Chondrocyte (in vitro differentiated cells): ENCODE measurements at regions not wholly inside any gene's neighbourhood (a gene's known extent, or its start where the extent isn't known, plus 50 kb on each side); places are given as distances from the start of the nearest gene placed in this dataset.
"Not testable (repeated sequence)": the region's sequence is repeated elsewhere in the genome, so short reads cannot be mapped to it uniquely, and the experiment has no call there.

ENCODE experiments used
- DNase-seq: peaks from one replicate; pipeline ENCODE4 v3.0.0; 2021; ENCODE audit warnings: mixed read lengths, low spot score
- H3K27ac Mint-ChIP-seq: one replicate; pipeline ENCODE4 v1.8.0; 2021; ENCODE audit warnings: mild to moderate bottlenecking, moderate library complexity, mixed read lengths; ENCODE audit not compliant: unreplicated experiment
- H3K27me3 Mint-ChIP-seq: 2 replicates; pipeline ENCODE4 v1.8.0; 2021; ENCODE audit warnings: low read depth, mixed read lengths
- H3K36me3 Mint-ChIP-seq: 2 replicates; pipeline ENCODE4 v1.8.0; 2021; ENCODE audit warnings: low read depth, mixed read lengths
- H3K4me1 Mint-ChIP-seq: 2 replicates; pipeline ENCODE4 v1.8.0; 2021; ENCODE audit warnings: low read depth, mild to moderate bottlenecking, mixed read lengths
- H3K4me3 Mint-ChIP-seq: one replicate; pipeline ENCODE4 v1.8.0; 2021; ENCODE audit warnings: mild to moderate bottlenecking, moderate library complexity, mixed read lengths; ENCODE audit not compliant: unreplicated experiment
- H3K9me3 Mint-ChIP-seq: 2 replicates; pipeline ENCODE4 v1.8.0; 2021; ENCODE audit warnings: low read depth, mixed read lengths
- CTCF ChIP-seq: fragments of 200-600 bp; sonication (generic); IDR thresholded peaks from 2 replicates; pipeline ENCODE4 v1.5.0; 2021; ENCODE audit warnings: antibody characterized with exemption, mild to moderate bottlenecking, moderate library complexity

GRCh38 chr17:22272363-22273146 lies 580.2 kb downstream of the KCNJ18 start:
- DNase-seq, result peak; percentile 51
- Mint-ChIP-seq H3K4me3 (no peak overlapping the region), H3K36me3 (no peaks in the 10 kb centered on the region), H3K9me3 (peaks cover 46% of the 10 kb centered on the region), H3K27me3 (no peaks in the 10 kb centered on the region), H3K4me1 (no peaks in the 10 kb centered on the region), H3K27ac (no peak overlapping the region)
- TF ChIP-seq CTCF, result no peak

GRCh38 chr17:22273308-22273707 lies 581.0 kb downstream of the KCNJ18 start:
- peaks cover 46% of the 10 kb centered on the region for H3K9me3 Mint-ChIP-seq
- no peaks in the 10 kb centered on the region for H3K27me3 Mint-ChIP-seq
- no peak overlapping the region for H3K27ac Mint-ChIP-seq
- H3K36me3 Mint-ChIP-seq, result no peaks in the 10 kb centered on the region
- no peaks in the 10 kb centered on the region for H3K4me1 Mint-ChIP-seq
- no peak overlapping the region for H3K4me3 Mint-ChIP-seq
- DNase-seq, result peak; percentile 26
- TF ChIP-seq CTCF, result no peak

- TF ChIP-seq CTCF, result no peak
- peaks cover 30% of the 10 kb centered on the region for H3K9me3 Mint-ChIP-seq
- no peak overlapping the region for H3K4me3 Mint-ChIP-seq
- H3K36me3 Mint-ChIP-seq, result no peaks in the 10 kb centered on the region
- H3K4me1 Mint-ChIP-seq, result no peaks in the 10 kb centered on the region
- DNase-seq, result peak; percentile 66
- no peak overlapping the region for H3K27ac Mint-ChIP-seq
- no peaks in the 10 kb centered on the region for H3K27me3 Mint-ChIP-seq
Observed at GRCh38 chr17:22277595-22277994, 585.3 kb downstream of the KCNJ18 start.

- H3K9me3 Mint-ChIP-seq, result peaks cover 36% of the 10 kb centered on the region
- no peaks in the 10 kb centered on the region for H3K36me3 Mint-ChIP-seq
- peak; percentile 85 for DNase-seq
- no peak overlapping the region for H3K27ac Mint-ChIP-seq
- H3K4me1 Mint-ChIP-seq, result no peaks in the 10 kb centered on the region
- no peak for TF ChIP-seq CTCF
- no peak overlapping the region for H3K4me3 Mint-ChIP-seq
- H3K27me3 Mint-ChIP-seq, result no peaks in the 10 kb centered on the region
Observed at GRCh38 chr17:22278302-22279275, 586.3 kb downstream of the KCNJ18 start.

GRCh38 chr17:22286337-22287041 lies 594.2 kb downstream of the KCNJ18 start:
- no peaks in the 10 kb centered on the region for H3K4me1 Mint-ChIP-seq
- no peak for TF ChIP-seq CTCF
- H3K36me3 Mint-ChIP-seq, result no peaks in the 10 kb centered on the region
- H3K4me3 Mint-ChIP-seq, result no peak overlapping the region
- H3K9me3 Mint-ChIP-seq, result peaks cover 17% of the 10 kb centered on the region
- peak; percentile 88 for DNase-seq
- no peak overlapping the region for H3K27ac Mint-ChIP-seq
- H3K27me3 Mint-ChIP-seq, result no peaks in the 10 kb centered on the region

GRCh38 chr17:22298484-22298951 lies 606.2 kb downstream of the KCNJ18 start:
- not testable (repeated sequence) for H3K27ac Mint-ChIP-seq, H3K4me3 Mint-ChIP-seq, H3K27me3 Mint-ChIP-seq, H3K4me1 Mint-ChIP-seq, H3K36me3 Mint-ChIP-seq, DNase-seq
- H3K9me3 Mint-ChIP-seq, result peaks cover 48% of the 10 kb centered on the region
